ENCODE measurements at regions not wholly inside any gene's neighbourhood (a gene's known extent, or its start where the extent isn't known, plus 50 kb on each side); places are given as distances from the start of the nearest gene placed in this dataset.

DNA sequence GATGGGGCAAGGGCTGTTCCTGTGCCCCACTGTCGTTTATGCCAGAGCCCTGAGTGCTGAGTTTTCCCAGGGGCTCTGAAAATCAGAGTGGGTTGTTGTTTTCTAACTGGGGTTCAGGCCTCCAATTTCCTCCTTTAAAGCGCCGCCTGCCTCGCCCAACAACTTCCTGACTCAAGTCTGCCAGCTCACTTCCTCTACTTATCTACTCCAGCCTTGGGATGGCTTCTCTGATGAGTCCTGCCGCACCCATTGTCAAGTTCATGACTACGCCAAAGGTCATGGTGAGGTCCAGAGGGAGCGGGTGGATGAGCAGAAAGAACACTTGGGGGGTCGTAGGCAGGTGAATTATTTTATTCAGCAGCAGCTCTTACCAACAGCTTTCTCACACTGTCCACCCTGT lies 104.7 kb downstream of the UTP18 start:
- peak in 2 of 4 experiments; percentile 47 to 64 for DNase-seq (ENCODE audit: extremely low read depth in 1 of 4, low spot score in 3 of 4)
- intact Hi-C loops (cut with micrococcal nuclease) (loop anchor here (5.0 kb wide), 1 partner anchor 43 kb away; no protein-coding TSS in a partner anchor), in situ Hi-C loops (cut with MboI) (no loop called here)
- 3% methylated on average over 8 of the region's 8 CpGs for WGBS (ENCODE audit: insufficient coverage, low coverage, missing lambda C conversion rate)
- H3K9me3 ChIP-seq (replicated peaks; ENCODE audit: control insufficient read depth, insufficient read depth, low read depth, low read length): no peaks in the 10 kb centered on the region
- no peak overlapping the region for H3K9ac ChIP-seq (ENCODE audit: insufficient read depth in 1 of 2, low read depth in 2 of 2, low read length in 2 of 2)
- peak overlapping the region; percentile 92 for H2AFZ ChIP-seq (ENCODE audit: low read depth, low read length)
- peak; percentile 76 for FAIRE-seq
- H3K36me3 ChIP-seq (ENCODE audit: control insufficient read depth, insufficient read depth, low read length): no peaks in the 10 kb centered on the region
- no TSS peak for BruUV-seq (replicated peaks)
- no peak overlapping the region; the same call in 2 of the 3 replicates for H3K27ac ChIP-seq (ENCODE audit: extremely low read depth, low read depth, low read length)
- H3K79me2 ChIP-seq (ENCODE audit: control insufficient read depth, insufficient read depth, low read length): no peaks in the 10 kb centered on the region
- no peaks in the 10 kb centered on the region for H3K9me1 ChIP-seq (ENCODE audit: control insufficient read depth, insufficient read depth, low read length)
- H3K4me3 ChIP-seq: no peak overlapping the region
- H3K4me1 ChIP-seq (replicated peaks in 1 of 2; ENCODE audit: control insufficient read depth in 2 of 2, insufficient read depth in 2 of 2, low read length in 2 of 2): peaks cover 0 to 10% of the 10 kb centered on the region in 2 experiments; a peak in 4 of 5 replicates
- H4K20me1 ChIP-seq (replicated peaks; ENCODE audit: control insufficient read depth, insufficient read depth, low read length): no peaks in the 10 kb centered on the region
- peak; percentile 82 for ATAC-seq
- CTCF ChIA-PET (ENCODE audit: low intra/inter-chr PET ratio): no interaction called here
- POLR2A ChIA-PET: interaction anchor here (0.6 kb wide), 1 partner anchor 506 kb away, joined by 4 read pairs; no protein-coding TSS in a partner anchor
- H3K4me2 ChIP-seq (ENCODE audit: insufficient read depth, low read length): peak overlapping the region; percentile 42
- peaks cover 3 to 6% of the 10 kb centered on the region in 2 experiments; a peak in 3 of 5 replicates for H3K27me3 ChIP-seq (ENCODE audit: control insufficient read depth in 2 of 2, insufficient read depth in 2 of 2, low read length in 2 of 2)
- TF ChIP-seq CHD1 (IDR thresholded peaks at IDR 0.05; ENCODE audit: low read length): no peak
- no peak for TF ChIP-seq RFX5 (IDR thresholded peaks at IDR 0.05; ENCODE audit: low read depth, low read length)
- TF ChIP-seq, protein P1, sequence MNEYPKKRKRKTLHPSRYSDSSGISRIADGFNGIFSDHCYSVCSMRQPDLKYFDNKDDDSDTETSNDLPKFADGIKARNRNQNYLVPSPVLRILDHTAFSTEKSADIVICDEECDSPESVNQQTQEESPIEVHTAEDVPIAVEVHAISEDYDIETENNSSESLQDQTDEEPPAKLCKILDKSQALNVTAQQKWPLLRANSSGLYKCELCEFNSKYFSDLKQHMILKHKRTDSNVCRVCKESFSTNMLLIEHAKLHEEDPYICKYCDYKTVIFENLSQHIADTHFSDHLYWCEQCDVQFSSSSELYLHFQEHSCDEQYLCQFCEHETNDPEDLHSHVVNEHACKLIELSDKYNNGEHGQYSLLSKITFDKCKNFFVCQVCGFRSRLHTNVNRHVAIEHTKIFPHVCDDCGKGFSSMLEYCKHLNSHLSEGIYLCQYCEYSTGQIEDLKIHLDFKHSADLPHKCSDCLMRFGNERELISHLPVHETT (CRISPR knock-in tag; conservative IDR thresholded peaks at IDR 0.05 in 1 of 2, IDR thresholded peaks at IDR 0.05 in 1 of 2): no peak
- TF ChIP-seq CREM (IDR thresholded peaks at IDR 0.05; ENCODE audit: low read depth): peak; percentile 53; the same call in 1 of the 2 replicates
- TF ChIP-seq NFE2L1 (tag; IDR thresholded peaks at IDR 0.05; ENCODE audit: borderline replicate concordance, low read depth): no peak
- no peak for TF ChIP-seq NR1H2 (CRISPR knock-in tag; IDR thresholded peaks at IDR 0.05)
- TF ChIP-seq, protein P2, sequence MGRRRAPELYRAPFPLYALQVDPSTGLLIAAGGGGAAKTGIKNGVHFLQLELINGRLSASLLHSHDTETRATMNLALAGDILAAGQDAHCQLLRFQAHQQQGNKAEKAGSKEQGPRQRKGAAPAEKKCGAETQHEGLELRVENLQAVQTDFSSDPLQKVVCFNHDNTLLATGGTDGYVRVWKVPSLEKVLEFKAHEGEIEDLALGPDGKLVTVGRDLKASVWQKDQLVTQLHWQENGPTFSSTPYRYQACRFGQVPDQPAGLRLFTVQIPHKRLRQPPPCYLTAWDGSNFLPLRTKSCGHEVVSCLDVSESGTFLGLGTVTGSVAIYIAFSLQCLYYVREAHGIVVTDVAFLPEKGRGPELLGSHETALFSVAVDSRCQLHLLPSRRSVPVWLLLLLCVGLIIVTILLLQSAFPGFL (CRISPR knock-in tag; IDR thresholded peaks at IDR 0.05): no peak
- TF ChIP-seq, protein P3, sequence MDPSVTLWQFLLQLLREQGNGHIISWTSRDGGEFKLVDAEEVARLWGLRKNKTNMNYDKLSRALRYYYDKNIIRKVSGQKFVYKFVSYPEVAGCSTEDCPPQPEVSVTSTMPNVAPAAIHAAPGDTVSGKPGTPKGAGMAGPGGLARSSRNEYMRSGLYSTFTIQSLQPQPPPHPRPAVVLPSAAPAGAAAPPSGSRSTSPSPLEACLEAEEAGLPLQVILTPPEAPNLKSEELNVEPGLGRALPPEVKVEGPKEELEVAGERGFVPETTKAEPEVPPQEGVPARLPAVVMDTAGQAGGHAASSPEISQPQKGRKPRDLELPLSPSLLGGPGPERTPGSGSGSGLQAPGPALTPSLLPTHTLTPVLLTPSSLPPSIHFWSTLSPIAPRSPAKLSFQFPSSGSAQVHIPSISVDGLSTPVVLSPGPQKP (CRISPR knock-in tag; IDR thresholded peaks at IDR 0.05): no peak
- peak; percentile 71 for TF ChIP-seq EHMT2 (IDR thresholded peaks at IDR 0.05)
- TF ChIP-seq ZFP1 (CRISPR knock-in tag; IDR thresholded peaks at IDR 0.05): no peak
- TF ChIP-seq, protein P4, sequence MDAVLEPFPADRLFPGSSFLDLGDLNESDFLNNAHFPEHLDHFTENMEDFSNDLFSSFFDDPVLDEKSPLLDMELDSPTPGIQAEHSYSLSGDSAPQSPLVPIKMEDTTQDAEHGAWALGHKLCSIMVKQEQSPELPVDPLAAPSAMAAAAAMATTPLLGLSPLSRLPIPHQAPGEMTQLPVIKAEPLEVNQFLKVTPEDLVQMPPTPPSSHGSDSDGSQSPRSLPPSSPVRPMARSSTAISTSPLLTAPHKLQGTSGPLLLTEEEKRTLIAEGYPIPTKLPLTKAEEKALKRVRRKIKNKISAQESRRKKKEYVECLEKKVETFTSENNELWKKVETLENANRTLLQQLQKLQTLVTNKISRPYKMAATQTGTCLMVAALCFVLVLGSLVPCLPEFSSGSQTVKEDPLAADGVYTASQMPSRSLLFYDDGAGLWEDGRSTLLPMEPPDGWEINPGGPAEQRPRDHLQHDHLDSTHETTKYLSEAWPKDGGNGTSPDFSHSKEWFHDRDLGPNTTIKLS (IDR thresholded peaks at IDR 0.05; ENCODE audit: borderline replicate concordance, low read depth): 0 out of 2 replicates have a peak, but pooled peaks have one; percentile 50
- TF ChIP-seq, protein P5, sequence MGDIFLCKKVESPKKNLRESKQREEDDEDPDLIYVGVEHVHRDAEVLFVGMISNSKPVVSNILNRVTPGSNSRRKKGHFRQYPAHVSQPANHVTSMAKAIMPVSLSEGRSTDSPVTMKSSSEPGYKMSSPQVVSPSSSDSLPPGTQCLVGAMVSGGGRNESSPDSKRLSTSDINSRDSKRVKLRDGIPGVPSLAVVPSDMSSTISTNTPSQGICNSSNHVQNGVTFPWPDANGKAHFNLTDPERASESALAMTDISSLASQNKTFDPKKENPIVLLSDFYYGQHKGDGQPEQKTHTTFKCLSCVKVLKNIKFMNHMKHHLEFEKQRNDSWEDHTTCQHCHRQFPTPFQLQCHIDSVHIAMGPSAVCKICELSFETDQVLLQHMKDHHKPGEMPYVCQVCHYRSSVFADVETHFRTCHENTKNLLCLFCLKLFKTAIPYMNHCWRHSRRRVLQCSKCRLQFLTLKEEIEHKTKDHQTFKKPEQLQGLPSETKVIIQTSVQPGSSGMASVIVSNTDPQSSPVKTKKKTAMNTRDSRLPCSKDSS (IDR thresholded peaks at IDR 0.05; ENCODE audit: low read depth, partially characterized antibody): no peak
